Muscle layer of duodenum (tissue), 2 donors: ENCODE measurements at regions not wholly inside any gene's neighbourhood (a gene's known extent, or its start where the extent isn't known, plus 50 kb on each side); places are given as distances from the start of the nearest gene placed in this dataset.

Experiments used
- H3K27ac ChIP-seq: one replicate; pipeline ENCODE4 v1.7.0; 2013; ENCODE audit warnings: mild to moderate bottlenecking, low read length
- H3K27me3 ChIP-seq: one replicate; pipeline ENCODE4 v1.7.0; 2013; ENCODE audit warnings: low read depth, mild to moderate bottlenecking, control low read depth, low read length
- H3K36me3 ChIP-seq, 2 donors: one replicate each; pipeline ENCODE4 v1.7.0; 2013; ENCODE audit warnings: low read length in 2 of 2, control low read depth in 1 of 2, mild to moderate bottlenecking in 1 of 2; ENCODE audit not compliant: insufficient read depth in 2 of 2, control insufficient read depth in 1 of 2
- H3K4me1 ChIP-seq, 2 donors: one replicate each; pipeline ENCODE4 v1.7.0; 2013; ENCODE audit warnings: low read length in 2 of 2, mild to moderate bottlenecking in 2 of 2, control low read depth in 1 of 2, moderate library complexity in 1 of 2; ENCODE audit not compliant: insufficient read depth in 2 of 2, control insufficient read depth in 1 of 2
- H3K4me3 ChIP-seq, 2 donors: one replicate each; pipeline ENCODE4 v1.7.0; 2013; ENCODE audit warnings: low read length in 2 of 2, low read depth in 1 of 2, mild to moderate bottlenecking in 1 of 2
- H3K9me3 ChIP-seq, 2 donors: one replicate each; pipeline ENCODE4 v1.7.0; 2013; ENCODE audit warnings: low read length in 2 of 2, control low read depth in 1 of 2, mild to moderate bottlenecking in 1 of 2; ENCODE audit not compliant: control insufficient read depth in 1 of 2
- donor health status: healthy.

DNA sequence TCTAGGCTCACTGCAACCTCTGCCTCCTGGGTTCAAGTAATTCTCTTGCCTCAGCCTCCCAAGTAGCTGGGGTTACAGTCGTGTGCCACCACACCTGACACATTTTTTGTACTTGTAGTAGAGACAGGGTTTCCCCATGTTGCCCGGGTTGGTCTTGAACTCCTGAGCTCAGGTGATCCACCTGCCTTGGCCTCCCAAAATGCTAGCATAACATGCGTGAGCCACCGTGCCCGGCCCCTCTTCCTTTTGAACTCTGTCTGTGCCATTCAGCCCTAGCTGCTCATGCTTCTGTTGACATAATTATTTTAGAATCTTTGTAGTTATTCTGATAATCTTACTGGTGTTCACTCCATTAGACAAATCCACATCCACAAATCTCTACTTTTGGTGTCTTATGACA is 1231.3 kb upstream of the ADGRL3 start:
- Histone ChIP-seq H3K27me3 (no peaks in the 10 kb centered on the region), H3K36me3 (no peaks in the 10 kb centered on the region), H3K4me1 (no peaks in the 10 kb centered on the region), H3K27ac (no peak overlapping the region), H3K9me3 (no peaks in the 10 kb centered on the region), H3K4me3 (no peak overlapping the region)

DNA sequence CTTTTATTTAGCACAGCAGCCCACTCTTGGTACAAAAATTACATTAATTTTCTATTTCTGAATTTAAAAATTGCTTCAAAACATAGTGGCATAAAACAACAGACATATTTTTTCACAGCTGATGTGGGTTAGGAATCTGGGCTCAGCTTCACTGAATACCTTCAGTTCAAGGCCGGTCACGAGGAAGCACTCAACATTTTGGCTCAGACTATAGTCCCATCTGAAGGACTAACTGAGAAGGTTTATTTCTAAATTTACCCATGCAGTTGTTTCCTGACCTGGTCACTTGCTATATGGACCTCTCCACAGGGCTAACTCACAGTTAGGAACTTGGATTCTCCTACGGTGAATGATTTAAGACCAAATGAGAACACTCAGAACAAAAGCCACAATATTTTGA is 1230.2 kb upstream of the ADGRL3 start:
- no peaks in the 10 kb centered on the region for H3K36me3 ChIP-seq
- H3K9me3 ChIP-seq: no peaks in the 10 kb centered on the region
- no peak overlapping the region for H3K27ac ChIP-seq
- no peaks in the 10 kb centered on the region for H3K27me3 ChIP-seq
- no peak overlapping the region for H3K4me3 ChIP-seq
- no peaks in the 10 kb centered on the region for H3K4me1 ChIP-seq

- Histone ChIP-seq H3K4me1 (no peaks in the 10 kb centered on the region), H3K9me3 (no peaks in the 10 kb centered on the region), H3K4me3 (no peak overlapping the region), H3K27ac (no peak overlapping the region), H3K27me3 (no peaks in the 10 kb centered on the region), H3K36me3 (no peaks in the 10 kb centered on the region)
Observed at GRCh38 chr4:59971952-59972351, 1228.2 kb upstream of the ADGRL3 start.

DNA sequence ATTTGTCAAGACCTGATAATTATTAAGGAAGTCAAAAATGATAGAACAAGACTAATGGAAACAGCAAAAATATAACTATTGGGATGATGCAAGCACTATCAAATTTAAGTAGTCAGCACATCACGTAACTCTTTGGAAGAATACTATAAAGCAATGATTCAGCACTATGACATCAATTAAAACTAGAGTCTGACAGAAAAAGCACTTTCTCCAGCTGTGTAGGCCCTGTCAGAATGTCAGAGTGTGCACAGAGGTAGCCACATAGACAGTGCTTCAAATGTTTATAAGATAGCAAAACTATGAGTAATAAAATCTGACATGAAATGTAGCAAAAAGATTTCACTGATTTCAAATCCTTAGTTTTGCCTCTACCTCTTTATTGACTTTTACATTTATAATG is 1226.6 kb upstream of the ADGRL3 start:
- H3K27ac ChIP-seq: no peak overlapping the region
- H3K36me3 ChIP-seq: no peaks in the 10 kb centered on the region
- H3K9me3 ChIP-seq: no peaks in the 10 kb centered on the region
- H3K4me3 ChIP-seq: no peak overlapping the region
- no peaks in the 10 kb centered on the region for H3K4me1 ChIP-seq
- H3K27me3 ChIP-seq: no peaks in the 10 kb centered on the region

DNA sequence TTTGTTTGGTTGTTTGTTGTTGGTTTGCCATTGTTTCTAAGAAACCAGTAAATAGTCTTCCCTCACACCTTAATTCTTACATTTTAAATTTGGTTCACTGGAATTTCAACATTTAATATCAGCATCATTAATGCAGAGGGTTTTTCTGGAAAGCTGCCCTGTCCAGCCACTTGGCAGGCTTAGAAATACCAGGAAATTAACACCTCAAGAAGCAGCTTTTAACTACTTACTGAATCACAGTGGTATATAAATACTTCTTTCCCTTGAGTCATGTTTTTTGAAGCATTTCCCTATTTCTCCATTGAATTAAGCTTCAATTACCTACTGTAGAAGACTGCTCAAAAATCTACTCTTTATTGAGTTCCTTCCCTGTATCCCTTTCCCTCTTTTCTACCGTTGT is 1221.1 kb upstream of the ADGRL3 start:
- Histone ChIP-seq H3K27ac (no peak overlapping the region), H3K27me3 (no peaks in the 10 kb centered on the region), H3K9me3 (no peaks in the 10 kb centered on the region), H3K4me1 (no peaks in the 10 kb centered on the region), H3K4me3 (no peak overlapping the region), H3K36me3 (no peaks in the 10 kb centered on the region)

- no peak overlapping the region for H3K4me3 ChIP-seq
- no peaks in the 10 kb centered on the region for H3K36me3 ChIP-seq
- no peaks in the 10 kb centered on the region for H3K4me1 ChIP-seq
- H3K9me3 ChIP-seq: no peaks in the 10 kb centered on the region
- no peaks in the 10 kb centered on the region for H3K27me3 ChIP-seq
- H3K27ac ChIP-seq: no peak overlapping the region
Observed at GRCh38 chr4:59983852-59984251, 1216.3 kb upstream of the ADGRL3 start.

DNA sequence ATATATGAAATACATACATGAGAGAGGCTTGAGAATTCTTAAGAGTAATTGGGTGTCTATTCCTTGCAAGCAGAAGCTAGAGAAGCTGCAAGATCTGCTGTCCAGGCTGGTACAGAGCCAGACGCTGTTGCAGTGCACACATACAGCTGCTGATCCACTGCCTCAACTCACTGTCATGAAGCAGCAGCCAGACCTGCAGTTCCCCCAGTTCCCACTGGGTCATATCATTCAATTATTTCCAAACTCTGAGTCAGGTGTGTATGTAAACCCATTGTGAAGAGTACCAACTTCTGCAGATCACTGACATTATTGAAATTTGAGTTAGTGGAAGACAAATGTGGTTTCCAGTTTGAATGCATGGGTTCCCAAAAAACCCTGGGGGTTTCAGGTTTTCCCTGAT is 1212.8 kb upstream of the ADGRL3 start:
- Histone ChIP-seq H3K36me3 (no peaks in the 10 kb centered on the region), H3K27ac (no peak overlapping the region), H3K27me3 (no peaks in the 10 kb centered on the region), H3K4me3 (no peak overlapping the region), H3K9me3 (no peaks in the 10 kb centered on the region), H3K4me1 (no peaks in the 10 kb centered on the region)

GRCh38 chr4:59994118-59994517 is 1206.0 kb upstream of the ADGRL3 start:
- Histone ChIP-seq H3K9me3 (peaks cover 3 to 5% of the 10 kb centered on the region in 2 donors), H3K27ac (no peak overlapping the region), H3K4me3 (no peak overlapping the region)

DNA sequence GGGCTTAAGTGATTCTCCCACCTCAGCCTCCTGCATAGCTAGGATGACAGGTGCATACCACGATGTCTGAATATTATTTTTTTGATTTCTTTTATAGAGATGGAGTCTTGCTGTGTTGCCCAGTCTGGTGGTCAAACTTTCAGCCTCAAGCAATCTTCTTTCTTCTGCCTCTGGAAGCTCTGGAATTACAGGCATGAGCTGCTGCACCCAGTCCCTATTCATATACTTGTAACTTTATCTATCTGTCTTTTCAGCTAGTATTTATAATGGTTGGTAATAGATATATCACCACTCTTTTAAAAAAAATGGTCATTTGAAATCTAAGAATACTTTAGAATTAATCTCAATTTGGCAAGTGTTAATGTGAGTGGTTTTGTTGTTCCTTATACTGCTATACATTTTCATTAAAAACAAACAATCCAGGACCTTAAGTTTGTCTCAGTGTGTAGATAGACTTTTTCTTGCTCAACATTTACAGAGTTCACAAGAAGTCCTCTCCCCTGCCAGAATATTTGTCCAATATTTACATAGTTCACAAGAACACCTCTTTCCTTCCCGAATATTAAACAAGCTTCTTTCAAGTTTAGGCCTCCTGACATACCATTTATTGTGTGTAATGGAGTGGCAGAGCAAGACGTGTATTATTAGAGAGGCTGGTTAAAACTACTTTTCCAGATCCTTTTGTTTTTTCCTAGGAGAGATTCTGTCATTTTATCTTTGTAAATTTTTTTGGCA is 1197.4 kb upstream of the ADGRL3 start:
- Histone ChIP-seq H3K27ac (no peak overlapping the region), H3K9me3 (peaks cover 0 to 2% of the 10 kb centered on the region in 2 donors), H3K27me3 (no peaks in the 10 kb centered on the region), H3K4me3 (no peak overlapping the region), H3K36me3 (no peaks in the 10 kb centered on the region), H3K4me1 (no peaks in the 10 kb centered on the region)

More at GRCh38 chr4:59994118-59994517, 1206.0 kb upstream of the ADGRL3 start:
- no peaks in the 10 kb centered on the region for H3K4me1 ChIP-seq
- H3K36me3 ChIP-seq: no peaks in the 10 kb centered on the region
- no peaks in the 10 kb centered on the region for H3K27me3 ChIP-seq

GRCh38 chr4:60013464-60014184 is 1186.5 kb upstream of the ADGRL3 start:
- Histone ChIP-seq H3K9me3 (peaks cover 0 to 2% of the 10 kb centered on the region in 2 donors), H3K4me1 (no peaks in the 10 kb centered on the region), H3K36me3 (no peaks in the 10 kb centered on the region), H3K4me3 (no peak overlapping the region), H3K27me3 (no peaks in the 10 kb centered on the region), H3K27ac (no peak overlapping the region)

- Histone ChIP-seq H3K27me3 (no peaks in the 10 kb centered on the region), H3K9me3 (no peaks in the 10 kb centered on the region), H3K4me1 (no peaks in the 10 kb centered on the region), H3K4me3 (no peak overlapping the region), H3K36me3 (no peaks in the 10 kb centered on the region), H3K27ac (no peak overlapping the region)
Observed at GRCh38 chr4:60016971-60017370, 1183.2 kb upstream of the ADGRL3 start.
